Anterior cingulate cortex (tissue), 58 donors: ENCODE measurements at regions not wholly inside any gene's neighbourhood (a gene's known extent, or its start where the extent isn't known, plus 50 kb on each side); places are given as distances from the start of the nearest gene placed in this dataset.

Experiments
- DNase-seq, 58 donors: peaks; one replicate each; lab custom pipeline; 2025; lab: John Stamatoyannopoulos, UW

- no peak for DNase-seq
These were observed 236.3 kb downstream of the NSG2 start for GRCh38 chr5:174281855-174282254.

GRCh38 chr5:174282391-174282790 lies 236.9 kb downstream of the NSG2 start:
- no peak for DNase-seq

GRCh38 chr5:174283211-174284005 lies 237.9 kb downstream of the NSG2 start:
- DNase-seq, result no peak

GRCh38 chr5:174284873-174285272 lies 239.4 kb downstream of the NSG2 start:
- no peak for DNase-seq

- no peak for DNase-seq
These were observed 242.3 kb downstream of the NSG2 start for GRCh38 chr5:174287761-174288160.

GRCh38 chr5:174288439-174288838 lies 242.9 kb downstream of the NSG2 start:
- DNase-seq, result no peak

GRCh38 chr5:174291162-174291561 lies 245.7 kb downstream of the NSG2 start:
- DNase-seq, result peak in 1 of 58 donors; percentile 28

- no peak for DNase-seq
These were observed 246.8 kb downstream of the NSG2 start for GRCh38 chr5:174292348-174292747.

- no peak for DNase-seq
These were observed 247.5 kb downstream of the NSG2 start for GRCh38 chr5:174293006-174293405.

- no peak for DNase-seq
These were observed 248.0 kb downstream of the NSG2 start for GRCh38 chr5:174293481-174293880.

GRCh38 chr5:174294891-174295620 lies 249.6 kb downstream of the NSG2 start:
- DNase-seq, result no peak

- peak in 1 of 58 donors; percentile 13 for DNase-seq
These were observed 250.4 kb downstream of the NSG2 start for GRCh38 chr5:174295702-174296436.

- DNase-seq, result no peak
These were observed 254.8 kb downstream of the NSG2 start for GRCh38 chr5:174300118-174300940.

- peak in 9 of 58 donors; percentile 16 to 49 (median 24) for DNase-seq
These were observed 255.6 kb downstream of the NSG2 start for GRCh38 chr5:174300941-174301761.

- no peak for DNase-seq
These were observed 256.5 kb downstream of the NSG2 start for GRCh38 chr5:174301848-174302625.

- DNase-seq, result no peak
These were observed 257.5 kb downstream of the NSG2 start for GRCh38 chr5:174303035-174303434.

GRCh38 chr5:174303437-174304045 lies 258.0 kb downstream of the NSG2 start:
- no peak for DNase-seq

- DNase-seq, result no peak
These were observed 259.8 kb downstream of the NSG2 start for GRCh38 chr5:174305241-174305681.
